HFFc6 (cell line): ENCODE measurements at regions not wholly inside any gene's neighbourhood (a gene's known extent, or its start where the extent isn't known, plus 50 kb on each side); places are given as distances from the start of the nearest gene placed in this dataset.
"Not testable (repeated sequence)": the region's sequence is repeated elsewhere in the genome, so short reads cannot be mapped to it uniquely, and the experiment has no call there.

Source experiments
- DNase-seq: peaks from one replicate; pipeline ENCODE4 v3.0.0-alpha.2; 2018
- H3K27ac Mint-ChIP-seq: 2 replicates; pipeline ENCODE4 v1.8.0; 2020; ENCODE audit warnings: mild to moderate bottlenecking, mixed read lengths
- H3K27me3 Mint-ChIP-seq: 2 replicates; pipeline ENCODE4 v1.8.0; 2021; ENCODE audit warnings: mild to moderate bottlenecking, moderate library complexity, mixed read lengths; ENCODE audit not compliant: insufficient read depth
- H3K36me3 Mint-ChIP-seq: 2 replicates; pipeline ENCODE4 v1.8.0; 2021; ENCODE audit warnings: low read depth, mixed read lengths
- H3K4me1 Mint-ChIP-seq: 2 replicates; pipeline ENCODE4 v1.8.0; 2020; ENCODE audit warnings: low read depth, mixed read lengths
- H3K4me3 Mint-ChIP-seq: 2 replicates; pipeline ENCODE4 v1.8.0; 2020; ENCODE audit warnings: mild to moderate bottlenecking, moderate library complexity, mixed read lengths
- H3K9me3 Mint-ChIP-seq: 2 replicates; pipeline ENCODE4 v1.8.0; 2020; ENCODE audit warnings: mild to moderate bottlenecking, mixed read lengths
- CTCF ChIP-seq: fragments of 200-600 bp; sonication (generic); IDR thresholded peaks from 2 replicates; pipeline ENCODE4 v1.5.0; 2021; ENCODE audit warnings: antibody characterized with exemption, mild to moderate bottlenecking

GRCh38 chr7:19362099-19362498, 216.9 kb upstream of the FERD3L start:
- H3K27me3 Mint-ChIP-seq: 0 out of 2 replicates have a peak, but pooled peaks cover 1% of the 10 kb centered on the region
- peak; percentile 6 for DNase-seq
- no peak overlapping the region for H3K4me3 Mint-ChIP-seq
- no peaks in the 10 kb centered on the region for H3K9me3 Mint-ChIP-seq
- H3K4me1 Mint-ChIP-seq: peaks cover 10% of the 10 kb centered on the region; the same call in 1 of the 2 replicates
- no peaks in the 10 kb centered on the region for H3K36me3 Mint-ChIP-seq
- no peak overlapping the region for H3K27ac Mint-ChIP-seq
- TF ChIP-seq CTCF: no peak

DNA sequence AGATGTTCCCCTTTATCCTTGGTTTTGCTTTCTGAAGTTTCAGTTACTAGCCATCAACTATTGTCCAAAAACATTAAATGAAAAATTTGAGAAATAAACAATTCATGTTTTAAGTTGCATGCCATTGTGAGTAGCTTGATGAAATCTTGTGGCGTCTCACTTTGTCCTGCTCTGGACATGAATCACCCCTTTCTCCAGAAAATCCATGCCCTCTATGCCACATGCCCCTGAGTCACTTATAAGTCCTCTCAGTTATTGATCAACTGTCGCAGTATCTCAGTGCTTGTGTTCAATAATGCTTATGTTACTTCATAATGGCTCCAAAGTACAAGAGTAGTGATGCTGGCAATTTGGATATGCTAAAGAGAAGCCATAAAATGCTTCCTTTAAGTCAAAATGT, 208.0 kb upstream of the FERD3L start:
- Mint-ChIP-seq H3K27me3 (no peaks in the 10 kb centered on the region; the same call in 1 of the 2 replicates), H3K4me1 (peaks cover 15% of the 10 kb centered on the region), H3K4me3 (no peak overlapping the region), H3K36me3 (no peaks in the 10 kb centered on the region), H3K9me3 (no peaks in the 10 kb centered on the region), H3K27ac (no peak overlapping the region)
- DNase-seq: no peak
- TF ChIP-seq CTCF: no peak

GRCh38 chr7:19352305-19352695, 207.1 kb upstream of the FERD3L start:
- Mint-ChIP-seq H3K9me3 (no peaks in the 10 kb centered on the region), H3K36me3 (no peaks in the 10 kb centered on the region), H3K27me3 (no peaks in the 10 kb centered on the region; the same call in 1 of the 2 replicates), H3K4me1 (peaks cover 15% of the 10 kb centered on the region), H3K27ac (no peak overlapping the region), H3K4me3 (no peak overlapping the region)
- TF ChIP-seq CTCF: no peak
- no peak for DNase-seq

- no peak for DNase-seq
- Mint-ChIP-seq H3K27ac (no peak overlapping the region), H3K36me3 (no peaks in the 10 kb centered on the region), H3K27me3 (no peaks in the 10 kb centered on the region; the same call in 1 of the 2 replicates), H3K4me1 (peaks cover 15% of the 10 kb centered on the region), H3K4me3 (no peak overlapping the region), H3K9me3 (no peaks in the 10 kb centered on the region)
- TF ChIP-seq CTCF: no peak
These were observed 206.4 kb upstream of the FERD3L start for GRCh38 chr7:19351341-19352304.

DNA sequence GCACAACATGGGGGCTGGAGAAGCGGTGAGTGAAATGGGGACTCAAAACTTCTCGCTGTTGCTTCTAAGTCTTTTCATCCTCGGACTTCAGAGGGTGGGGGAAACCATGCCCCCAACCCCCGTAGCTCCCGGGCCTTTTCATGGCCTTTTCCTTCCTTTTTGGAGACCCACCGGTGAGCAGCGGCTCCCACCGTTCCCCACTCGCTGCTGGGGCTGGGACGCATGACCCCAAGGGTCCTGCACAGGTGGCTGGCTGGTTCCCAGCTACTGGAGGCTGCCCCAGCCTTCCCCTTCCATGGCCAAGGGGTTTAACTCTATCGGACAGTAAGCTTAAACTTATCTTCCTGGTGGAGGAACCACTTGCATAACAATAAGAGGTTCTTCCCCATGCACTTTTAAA, 194.3 kb upstream of the FERD3L start:
- Mint-ChIP-seq H3K9me3 (no peaks in the 10 kb centered on the region), H3K4me3 (no peak overlapping the region), H3K4me1 (peaks cover 10% of the 10 kb centered on the region), H3K36me3 (no peaks in the 10 kb centered on the region), H3K27me3 (peaks cover 5% of the 10 kb centered on the region), H3K27ac (no peak overlapping the region)
- DNase-seq: no peak
- no peak for TF ChIP-seq CTCF

- H3K9me3 Mint-ChIP-seq, H3K27me3 Mint-ChIP-seq, H3K4me1 Mint-ChIP-seq, H3K36me3 Mint-ChIP-seq, H3K27ac Mint-ChIP-seq, DNase-seq, H3K4me3 Mint-ChIP-seq: not testable (repeated sequence)
These were observed 193.3 kb upstream of the FERD3L start for GRCh38 chr7:19338512-19338911.
